ENCODE measurements at regions not wholly inside any gene's neighbourhood (a gene's known extent, or its start where the extent isn't known, plus 50 kb on each side); places are given as distances from the start of the nearest gene placed in this dataset.

GRCh38 chr12:111197376-111197944 is 171.4 kb downstream of the PHETA1 start:
- Histone ChIP-seq H3K27ac (ENCODE audit: control insufficient read depth, insufficient read depth) (no peak overlapping the region), H3K4me3 (no peak overlapping the region), H2AFZ (ENCODE audit: control insufficient read depth, low read depth, low read length) (no peak overlapping the region), H3K9me3 (replicated peaks; ENCODE audit: control insufficient read depth, insufficient read depth, low read length) (no peaks in the 10 kb centered on the region), H4K20me1 (ENCODE audit: control insufficient read depth, insufficient read depth) (no peaks in the 10 kb centered on the region), H3K79me2 (ENCODE audit: control insufficient read depth, insufficient read depth, low read length) (no peaks in the 10 kb centered on the region), H3K27me3 (replicated peaks in 1 of 2; ENCODE audit: control insufficient read depth in 2 of 2, insufficient read depth in 2 of 2, low read length in 1 of 2) (0 out of 4 replicates have a peak, but pooled peaks cover 0 to 1% of the 10 kb centered on the region in 2 experiments), H3K36me3 (ENCODE audit: control insufficient read depth in 2 of 2, insufficient read depth in 2 of 2, low read length in 1 of 2) (no peaks in the 10 kb centered on the region), H3K4me1 (ENCODE audit: control insufficient read depth, insufficient read depth, low read length) (no peaks in the 10 kb centered on the region), H3K4me2 (ENCODE audit: control insufficient read depth, insufficient read depth) (no peak overlapping the region), H3K9ac (ENCODE audit: control insufficient read depth, insufficient read depth, low read length) (no peak overlapping the region)
- POLR2A ChIA-PET: no interaction called here
- 47% methylated on average over 6 of the region's 6 CpGs for WGBS (ENCODE audit: insufficient coverage, insufficient replicate concordance, low lambda C conversion rate, missing lambda C conversion rate)
- in situ Hi-C loops (cut with MboI): no loop called here
- ATAC-seq: no peak
- intact Hi-C loops (cut with micrococcal nuclease; ENCODE audit: unreplicated experiment): no loop called here
- DNase-seq (ENCODE audit: low read depth, low spot score): no peak
- CTCF ChIA-PET: no interaction called here
- SMC1A ChIA-PET (ENCODE audit: uncharacterized antibody, unreplicated experiment): no interaction called here
- BruUV-seq (replicated peaks): no TSS peak
- FAIRE-seq: no peak
- RAD21 ChIA-PET (ENCODE audit: unreplicated experiment): no interaction called here
- TF ChIP-seq FOXM1 (IDR thresholded peaks at IDR 0.05; ENCODE audit: low read depth, low read length) (no peak), HDAC6 (IDR thresholded peaks at IDR 0.05; ENCODE audit: unreplicated experiment) (no peak), PBX3 (IDR thresholded peaks at IDR 0.05; ENCODE audit: insufficient replicate concordance, low read depth, low read length) (no peak), ESRRA (IDR thresholded peaks at IDR 0.05; ENCODE audit: low read length) (no peak), EP300 (IDR thresholded peaks at IDR 0.05; ENCODE audit: borderline replicate concordance in 1 of 2, control insufficient read depth in 1 of 2, low read depth in 2 of 2, low read length in 2 of 2) (no peak), JUNB (IDR thresholded peaks at IDR 0.05) (no peak), ATF2 (IDR thresholded peaks at IDR 0.05; ENCODE audit: low read length) (no peak), ZNF217 (IDR thresholded peaks at IDR 0.05) (no peak), LARP7 (IDR thresholded peaks at IDR 0.05) (no peak), TBL1XR1 (IDR thresholded peaks at IDR 0.05; ENCODE audit: low read depth, low read length) (no peak), NRF1 (conservative IDR thresholded peaks at IDR 0.05; ENCODE audit: low read depth, low read length) (no peak), ZNF687 (IDR thresholded peaks at IDR 0.05) (no peak), CREB1 (IDR thresholded peaks at IDR 0.05; ENCODE audit: low read depth) (no peak), CBX3 (IDR thresholded peaks at IDR 0.05; ENCODE audit: borderline replicate concordance, low read depth) (no peak), PAX5 (IDR thresholded peaks at IDR 0.05; ENCODE audit: borderline replicate concordance, low read depth, low read length) (no peak)
- TF ChIP-seq, protein P1, sequence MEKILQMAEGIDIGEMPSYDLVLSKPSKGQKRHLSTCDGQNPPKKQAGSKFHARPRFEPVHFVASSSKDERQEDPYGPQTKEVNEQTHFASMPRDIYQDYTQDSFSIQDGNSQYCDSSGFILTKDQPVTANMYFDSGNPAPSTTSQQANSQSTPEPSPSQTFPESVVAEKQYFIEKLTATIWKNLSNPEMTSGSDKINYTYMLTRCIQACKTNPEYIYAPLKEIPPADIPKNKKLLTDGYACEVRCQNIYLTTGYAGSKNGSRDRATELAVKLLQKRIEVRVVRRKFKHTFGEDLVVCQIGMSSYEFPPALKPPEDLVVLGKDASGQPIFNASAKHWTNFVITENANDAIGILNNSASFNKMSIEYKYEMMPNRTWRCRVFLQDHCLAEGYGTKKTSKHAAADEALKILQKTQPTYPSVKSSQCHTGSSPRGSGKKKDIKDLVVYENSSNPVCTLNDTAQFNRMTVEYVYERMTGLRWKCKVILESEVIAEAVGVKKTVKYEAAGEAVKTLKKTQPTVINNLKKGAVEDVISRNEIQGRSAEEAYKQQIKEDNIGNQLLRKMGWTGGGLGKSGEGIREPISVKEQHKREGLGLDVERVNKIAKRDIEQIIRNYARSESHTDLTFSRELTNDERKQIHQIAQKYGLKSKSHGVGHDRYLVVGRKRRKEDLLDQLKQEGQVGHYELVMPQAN (conservative IDR thresholded peaks at IDR 0.05): no peak
